Astrocyte of the spinal cord (primary cell): ENCODE measurements at regions not wholly inside any gene's neighbourhood (a gene's known extent, or its start where the extent isn't known, plus 50 kb on each side); places are given as distances from the start of the nearest gene placed in this dataset.
"Not testable (repeated sequence)": the region's sequence is repeated elsewhere in the genome, so short reads cannot be mapped to it uniquely, and the experiment has no call there.

Source experiments
- DNase-seq: peaks from one replicate; pipeline ENCODE4 v3.0.0; 2011; ENCODE audit warnings: low read depth, low spot score
- H3K4me3 ChIP-seq: 2 replicates; pipeline ENCODE4 v1.5.1; 2011; ENCODE audit warnings: low read depth, mild to moderate bottlenecking, low read length, moderate library complexity
- in situ Hi-C: cut with HindIII; loops from 2 replicates; pipeline ENCODE4 v1.10.0; 2017; ENCODE audit warnings: low sequenced_read_pairs
- TF ChIP-seq, protein P1 (sequence below): IDR thresholded peaks from 2 replicates; pipeline ENCODE4 v1.5.1; 2012; ENCODE audit warnings: low read depth, mild to moderate bottlenecking, low read length, inconsistent platforms

DNA sequence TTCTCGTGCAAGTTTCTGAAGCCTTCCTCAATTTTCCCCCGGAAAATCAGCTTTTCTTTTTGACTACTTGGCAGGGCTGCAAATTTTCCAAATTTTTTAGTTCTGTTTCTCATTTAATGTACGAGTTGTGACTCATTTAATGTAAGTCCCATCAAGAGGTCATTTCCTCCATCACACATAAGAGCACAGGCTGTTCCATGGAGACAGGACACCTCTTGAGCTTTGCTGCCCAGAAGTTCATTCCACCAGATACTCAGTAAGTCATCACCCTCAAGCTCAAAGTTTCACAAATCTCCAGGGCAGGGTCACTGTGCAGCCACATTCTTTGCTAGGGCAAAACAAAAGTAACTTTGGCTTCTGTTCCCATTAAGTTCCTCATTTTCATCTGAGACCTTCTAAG, 101.5 kb upstream of the TEKT4 start:
- in situ Hi-C loops = no loop called here
- DNase-seq = no peak
- TF ChIP-seq, protein P1, sequence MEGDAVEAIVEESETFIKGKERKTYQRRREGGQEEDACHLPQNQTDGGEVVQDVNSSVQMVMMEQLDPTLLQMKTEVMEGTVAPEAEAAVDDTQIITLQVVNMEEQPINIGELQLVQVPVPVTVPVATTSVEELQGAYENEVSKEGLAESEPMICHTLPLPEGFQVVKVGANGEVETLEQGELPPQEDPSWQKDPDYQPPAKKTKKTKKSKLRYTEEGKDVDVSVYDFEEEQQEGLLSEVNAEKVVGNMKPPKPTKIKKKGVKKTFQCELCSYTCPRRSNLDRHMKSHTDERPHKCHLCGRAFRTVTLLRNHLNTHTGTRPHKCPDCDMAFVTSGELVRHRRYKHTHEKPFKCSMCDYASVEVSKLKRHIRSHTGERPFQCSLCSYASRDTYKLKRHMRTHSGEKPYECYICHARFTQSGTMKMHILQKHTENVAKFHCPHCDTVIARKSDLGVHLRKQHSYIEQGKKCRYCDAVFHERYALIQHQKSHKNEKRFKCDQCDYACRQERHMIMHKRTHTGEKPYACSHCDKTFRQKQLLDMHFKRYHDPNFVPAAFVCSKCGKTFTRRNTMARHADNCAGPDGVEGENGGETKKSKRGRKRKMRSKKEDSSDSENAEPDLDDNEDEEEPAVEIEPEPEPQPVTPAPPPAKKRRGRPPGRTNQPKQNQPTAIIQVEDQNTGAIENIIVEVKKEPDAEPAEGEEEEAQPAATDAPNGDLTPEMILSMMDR = no peak
- no peak overlapping the region for H3K4me3 ChIP-seq

- in situ Hi-C loops = no loop called here
- no peak overlapping the region for H3K4me3 ChIP-seq
- TF ChIP-seq, protein P1 = no peak
- no peak for DNase-seq
Measured at GRCh38 chr2:94774851-94775250, 96.4 kb upstream of the TEKT4 start.

GRCh38 chr2:94776036-94776435, 95.2 kb upstream of the TEKT4 start:
- H3K4me3 ChIP-seq = no peak overlapping the region
- DNase-seq = no peak
- TF ChIP-seq, protein P1 = no peak
- in situ Hi-C loops = no loop called here

DNA sequence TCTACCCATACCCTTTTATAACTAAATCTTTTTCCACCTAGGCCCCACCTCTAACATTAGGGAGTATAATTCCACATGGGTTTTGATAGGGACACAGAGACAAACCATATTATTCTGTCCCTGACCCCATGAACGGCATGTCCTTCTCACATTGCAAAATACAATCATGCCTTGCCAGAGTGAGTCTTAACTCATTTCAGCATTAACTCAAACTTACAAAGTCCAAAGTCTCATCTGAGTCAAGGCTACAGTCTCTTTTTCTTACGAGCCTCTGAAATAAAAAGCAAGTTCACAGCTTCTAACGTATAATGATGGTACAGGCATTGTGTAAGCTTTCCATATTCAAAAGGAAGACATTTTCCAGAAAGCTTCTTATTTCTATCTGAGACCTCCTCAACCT, 86.1 kb upstream of the TEKT4 start:
- in situ Hi-C loops, DNase-seq, H3K4me3 ChIP-seq: not testable (repeated sequence)

GRCh38 chr2:94786424-94786823, 84.8 kb upstream of the TEKT4 start:
- in situ Hi-C loops, H3K4me3 ChIP-seq, DNase-seq: not testable (repeated sequence)

- H3K4me3 ChIP-seq, DNase-seq, in situ Hi-C loops: not testable (repeated sequence)
Measured at GRCh38 chr2:94790169-94790568, 81.1 kb upstream of the TEKT4 start.

- in situ Hi-C loops, H3K4me3 ChIP-seq: not testable (repeated sequence)
- TF ChIP-seq, protein P1 = peak; percentile 27
- peak; percentile 5 for DNase-seq
Measured at GRCh38 chr2:94797235-94797634, 74.0 kb upstream of the TEKT4 start.
